H1 (cell line): ENCODE measurements at regions not wholly inside any gene's neighbourhood (a gene's known extent, or its start where the extent isn't known, plus 50 kb on each side); places are given as distances from the start of the nearest gene placed in this dataset.

Experiments used
- BCL11A ChIP-seq, 2 experiments: IDR thresholded peaks; one replicate each; pipeline ENCODE4 v1.6.1; 2011; ENCODE audit warnings: low read depth in 2 of 2, low read length in 2 of 2, mild to moderate bottlenecking in 2 of 2
- BRCA1 ChIP-seq: IDR thresholded peaks from 2 replicates; pipeline ENCODE4 v1.6.1; 2012; ENCODE audit warnings: low read depth, low read length, improper control_type of control experiment
- CBX5 ChIP-seq: fragments of 300-800, 300-1000 bp; sonication (generic); IDR thresholded peaks from 2 replicates; pipeline ENCODE4 v1.7.1; 2016; ENCODE audit warnings: antibody characterized with exemption, low read length, low read depth
- CHD1 ChIP-seq: IDR thresholded peaks from 2 replicates; pipeline ENCODE4 v1.6.1; 2012; ENCODE audit warnings: low read depth, low read length, improper control_type of control experiment
- CHD2 ChIP-seq: IDR thresholded peaks from 2 replicates; pipeline ENCODE4 v1.6.1; 2012; ENCODE audit warnings: low read length, improper control_type of control experiment
- CREB1 ChIP-seq: IDR thresholded peaks from 2 replicates; pipeline ENCODE4 v1.6.1; 2012; ENCODE audit warnings: inconsistent platforms
- CTCF ChIP-seq, 3 experiments: IDR thresholded peaks; 1 replicate in 2 of 3; 2 replicates in 1 of 3; pipeline versions ENCODE4 v1.5.1 to v1.6.1; 2011; ENCODE audit warnings: low read length in 3 of 3, mild to moderate bottlenecking in 3 of 3, inconsistent platforms in 2 of 3, low read depth in 1 of 3, moderate library complexity in 1 of 3; ENCODE audit not compliant: insufficient read depth in 1 of 3; ENCODE audit errors: control extremely low read depth in 1 of 3
- E2F6 ChIP-seq: IDR thresholded peaks from 2 replicates; pipeline ENCODE4 v1.6.1; 2012; ENCODE audit warnings: inconsistent platforms
- EZH2 ChIP-seq: fragments of 200-600 bp; sonication (generic); IDR thresholded peaks from 2 replicates; pipeline ENCODE4 v1.7.1; 2012; ENCODE audit warnings: low read depth, mild to moderate bottlenecking, moderate library complexity, low read length, inconsistent platforms; ENCODE audit not compliant: severe bottlenecking
- JUND ChIP-seq: IDR thresholded peaks from 2 replicates; pipeline ENCODE4 v1.6.1; 2011; ENCODE audit warnings: mild to moderate bottlenecking, improper control_type of control experiment, low read length
- KDM1A ChIP-seq: fragments of 200-600, 300-600 bp; sonication (generic); IDR thresholded peaks from 2 replicates; pipeline ENCODE4 v1.7.1; 2016; ENCODE audit warnings: mild to moderate bottlenecking, low read length, borderline replicate concordance
- KDM5A ChIP-seq: fragments of 200-600 bp; IDR thresholded peaks from 2 replicates; pipeline ENCODE4 v1.7.1; 2012; ENCODE audit warnings: mild to moderate bottlenecking, low read length, inconsistent platforms, mixed read lengths
- MAX ChIP-seq: IDR thresholded peaks from 2 replicates; pipeline ENCODE4 v1.6.1; 2012; ENCODE audit warnings: inconsistent platforms
- NANOG ChIP-seq: IDR thresholded peaks from 2 replicates; pipeline ENCODE4 v1.6.1; 2011; ENCODE audit warnings: low read length, low read depth, mild to moderate bottlenecking, inconsistent platforms; ENCODE audit not compliant: insufficient read depth, poor library complexity, severe bottlenecking
- POLR2A ChIP-seq, 2 experiments: IDR thresholded peaks; 1 replicate in 1 of 2; 2 replicates in 1 of 2; pipeline ENCODE4 v1.6.1; 2011; ENCODE audit warnings: low read depth in 2 of 2, low read length in 2 of 2, mild to moderate bottlenecking in 2 of 2; ENCODE audit errors: control extremely low read depth in 1 of 2
- POU5F1 ChIP-seq: IDR thresholded peaks from 2 replicates; pipeline ENCODE4 v1.6.1; 2011; ENCODE audit warnings: low read depth, mild to moderate bottlenecking, low read length, moderate library complexity
- RAD21 ChIP-seq, 2 experiments: IDR thresholded peaks in 1 of 2; conservative IDR thresholded peaks in 1 of 2; 2 replicates each; pipeline ENCODE4 v1.6.1; 2011; ENCODE audit warnings: low read depth in 2 of 2, low read length in 2 of 2, improper control_type of control experiment in 1 of 2, inconsistent platforms in 1 of 2, mild to moderate bottlenecking in 1 of 2, moderate library complexity in 1 of 2
- RNF2 ChIP-seq: fragments of 200-900, 300-1000 bp; sonication (generic); IDR thresholded peaks from 2 replicates; pipeline ENCODE4 v1.7.1; 2016; ENCODE audit warnings: borderline replicate concordance, low read depth, mild to moderate bottlenecking, antibody characterized with exemption, low read length; ENCODE audit not compliant: poor library complexity, severe bottlenecking; ENCODE audit errors: missing control alignments
- SIN3A ChIP-seq, 2 experiments: IDR thresholded peaks in 1 of 2; conservative IDR thresholded peaks in 1 of 2; 2 replicates each; pipeline ENCODE4 v1.6.1; 2011 to 2012; ENCODE audit warnings: low read length in 2 of 2, improper control_type of control experiment in 1 of 2, low read depth in 1 of 2, mild to moderate bottlenecking in 1 of 2
- TEAD4 ChIP-seq: IDR thresholded peaks from 2 replicates; pipeline ENCODE4 v1.6.1; 2012; ENCODE audit warnings: low read depth, low read length, inconsistent platforms, mixed read lengths
- YY1 ChIP-seq: IDR thresholded peaks from 2 replicates; pipeline ENCODE4 v1.6.1; 2011; ENCODE audit warnings: low read depth, mild to moderate bottlenecking, low read length
- ZNF274 ChIP-seq: IDR thresholded peaks from 2 replicates; pipeline ENCODE4 v1.7.0; 2012; ENCODE audit warnings: low read length, borderline replicate concordance; ENCODE audit errors: extremely low read depth

- TF ChIP-seq KDM5A (no peak), POU5F1 (no peak), CBX5 (no peak), CHD1 (no peak), YY1 (peak; percentile 67; the same call in 1 of the 2 replicates), RNF2 (no peak), MAX (peak; percentile 62), ZNF274 (no peak), E2F6 (no peak), BRCA1 (no peak), CREB1 (no peak), CHD2 (no peak), EZH2 (no peak), KDM1A (no peak), NANOG (no peak), RAD21 (IDR thresholded peaks at IDR 0.05 in 1 of 2, conservative IDR thresholded peaks at IDR 0.05 in 1 of 2; ENCODE audit: low read depth in 2 of 2, low read length in 2 of 2) (peak; percentile 76 to 85), TEAD4 (no peak), POLR2A (IDR thresholded peaks at IDR 0.05; ENCODE audit: control extremely low read depth in 1 of 2, low read depth in 2 of 2, low read length in 2 of 2) (no peak), JUND (no peak), BCL11A (IDR thresholded peaks at IDR 0.05; ENCODE audit: low read depth in 2 of 2, low read length in 2 of 2) (no peak), SIN3A (conservative IDR thresholded peaks at IDR 0.05 in 1 of 2, IDR thresholded peaks at IDR 0.05 in 1 of 2; ENCODE audit: low read depth in 1 of 2, low read length in 2 of 2) (peak; percentile 71 to 81; a peak in 2 of 4 replicates), CTCF (IDR thresholded peaks at IDR 0.05; ENCODE audit: control extremely low read depth in 1 of 3, insufficient read depth in 1 of 3, low read depth in 1 of 3, low read length in 3 of 3) (peak; percentile 37 to 75 (median 62))
Observed at GRCh38 chr3:43879166-43879565, 188.4 kb downstream of the ABHD5 start (continued).
